C4-2B (cell line): ENCODE measurements at regions not wholly inside any gene's neighbourhood (a gene's known extent, or its start where the extent isn't known, plus 50 kb on each side); places are given as distances from the start of the nearest gene placed in this dataset.

Experiments used
- CTCF ChIP-seq: fragments of 450-650 bp; conservative IDR thresholded peaks from 2 replicates; pipeline ENCODE4 v1.5.1; 2017; ENCODE audit warnings: mild to moderate bottlenecking
- ZFX ChIP-seq: fragments of 450-650 bp; IDR thresholded peaks from 2 replicates; pipeline ENCODE4 v1.6.1; 2017

- TF ChIP-seq CTCF (no peak), ZFX (no peak)
These were observed 245.3 kb downstream of the HACE1 start for GRCh38 chr6:104614394-104614793.
